ENCODE measurements at regions not wholly inside any gene's neighbourhood (a gene's known extent, or its start where the extent isn't known, plus 50 kb on each side); places are given as distances from the start of the nearest gene placed in this dataset.

GRCh38 chr2:100667801-100668200 is 105.0 kb downstream of the PDCL3 start:
- ATAC-seq = no peak
- no peaks in the 10 kb centered on the region for H3K36me3 ChIP-seq
- no peak for TF ChIP-seq CTCF (IDR thresholded peaks at IDR 0.05)

GRCh38 chr2:100670232-100670631 is 107.4 kb downstream of the PDCL3 start:
- ATAC-seq = no peak
- intact Hi-C loops (cut with DNase I) = no loop called here

More at GRCh38 chr2:100667801-100668200, 105.0 kb downstream of the PDCL3 start:
- DNase-seq = no peak
- Histone ChIP-seq H3K27ac (no peak overlapping the region), H3K27me3 (no peaks in the 10 kb centered on the region), H3K4me3 (no peak overlapping the region), H3K4me1 (no peaks in the 10 kb centered on the region), H3K9me3 (no peaks in the 10 kb centered on the region)
- intact Hi-C loops (cut with DNase I) = no loop called here

GRCh38 chr2:100673115-100673514 is 110.3 kb downstream of the PDCL3 start:
- intact Hi-C loops (cut with DNase I) = no loop called here
- Histone ChIP-seq H3K4me1 (no peaks in the 10 kb centered on the region), H3K4me3 (no peak overlapping the region), H3K27ac (no peak overlapping the region), H3K27me3 (no peaks in the 10 kb centered on the region), H3K36me3 (no peaks in the 10 kb centered on the region), H3K9me3 (no peaks in the 10 kb centered on the region)
- ATAC-seq (no peak), DNase-seq (no peak)
- no peak for TF ChIP-seq CTCF (IDR thresholded peaks at IDR 0.05)

More at GRCh38 chr2:100670232-100670631, 107.4 kb downstream of the PDCL3 start:
- no peak overlapping the region for H3K27ac ChIP-seq
- H3K9me3 ChIP-seq = no peaks in the 10 kb centered on the region
- no peaks in the 10 kb centered on the region for H3K27me3 ChIP-seq
- no peak for TF ChIP-seq CTCF (IDR thresholded peaks at IDR 0.05)
- H3K4me1 ChIP-seq = no peaks in the 10 kb centered on the region
- no peak for DNase-seq
- H3K36me3 ChIP-seq = no peaks in the 10 kb centered on the region
- no peak overlapping the region for H3K4me3 ChIP-seq

GRCh38 chr2:100673691-100674485 is 111.1 kb downstream of the PDCL3 start:
- no peak for ATAC-seq
- DNase-seq = no peak
- TF ChIP-seq CTCF (IDR thresholded peaks at IDR 0.05) = no peak

GRCh38 chr2:100674666-100675065 is 111.9 kb downstream of the PDCL3 start:
- Histone ChIP-seq H3K27ac (no peak overlapping the region), H3K4me1 (no peaks in the 10 kb centered on the region), H3K9me3 (no peaks in the 10 kb centered on the region), H3K36me3 (no peaks in the 10 kb centered on the region), H3K4me3 (no peak overlapping the region), H3K27me3 (no peaks in the 10 kb centered on the region)
- TF ChIP-seq CTCF (IDR thresholded peaks at IDR 0.05) = no peak
- ATAC-seq (no peak), DNase-seq (no peak)
- intact Hi-C loops (cut with DNase I) = no loop called here

More at GRCh38 chr2:100673691-100674485, 111.1 kb downstream of the PDCL3 start:
- H3K4me3 ChIP-seq = no peak overlapping the region
- no peaks in the 10 kb centered on the region for H3K4me1 ChIP-seq
- intact Hi-C loops (cut with DNase I) = no loop called here
- no peak overlapping the region for H3K27ac ChIP-seq
- H3K36me3 ChIP-seq = no peaks in the 10 kb centered on the region
- H3K9me3 ChIP-seq = no peaks in the 10 kb centered on the region
- H3K27me3 ChIP-seq = no peaks in the 10 kb centered on the region
